Calu3 (cell line): ENCODE measurements at regions not wholly inside any gene's neighbourhood (a gene's known extent, or its start where the extent isn't known, plus 50 kb on each side); places are given as distances from the start of the nearest gene placed in this dataset.

ENCODE experiments used
- BruUV-seq: library from RNA; stranded (reverse); fragments of 400-500 nt; replicated peaks from 2 replicates; lab custom pipeline; 2021; lab: Mats Ljungman, UMichigan
- CTCF ChIA-PET: fragments of 300-600 bp; sonication (Branson Sonifier 250); formaldehyde crosslinking; loops from one replicate; lab custom pipeline; 2022; ENCODE audit warnings: antibody characterized with exemption; lab: Charles Lee
- DNase-seq: peaks from one replicate; pipeline ENCODE4 v3.0.0; 2022
- H3K27ac Mint-ChIP-seq: one replicate; pipeline ENCODE4 v1.8.0; 2022; ENCODE audit warnings: mixed read lengths; ENCODE audit not compliant: unreplicated experiment
- H3K27me3 Mint-ChIP-seq: one replicate; pipeline ENCODE4 v1.8.0; 2022; ENCODE audit warnings: mixed read lengths; ENCODE audit not compliant: unreplicated experiment
- H3K36me3 Mint-ChIP-seq: one replicate; pipeline ENCODE4 v1.8.0; 2022; ENCODE audit warnings: mild to moderate bottlenecking, moderate library complexity, mixed read lengths; ENCODE audit not compliant: insufficient read depth, unreplicated experiment
- H3K4me1 Mint-ChIP-seq: one replicate; pipeline ENCODE4 v1.8.0; 2022; ENCODE audit warnings: mild to moderate bottlenecking, low read depth, mixed read lengths; ENCODE audit not compliant: unreplicated experiment
- H3K4me3 Mint-ChIP-seq: one replicate; pipeline ENCODE4 v1.8.0; 2022; ENCODE audit warnings: mild to moderate bottlenecking, low read depth, moderate library complexity, mixed read lengths; ENCODE audit not compliant: unreplicated experiment
- H3K9me3 Mint-ChIP-seq: one replicate; pipeline ENCODE4 v1.8.0; 2022; ENCODE audit warnings: low read depth, mixed read lengths; ENCODE audit not compliant: unreplicated experiment
- CTCF ChIP-seq: fragments of 200-600 bp; IDR thresholded peaks from one replicate; pipeline ENCODE4 v1.8.0; 2022; ENCODE audit warnings: antibody characterized with exemption; ENCODE audit not compliant: unreplicated experiment
- intact Hi-C: fragments of 100-400 bp; cut with micrococcal nuclease; formaldehyde crosslinking; loops from one replicate; pipeline ENCODE4 v1.10.0; 2022; ENCODE audit not compliant: unreplicated experiment

- no peaks in the 10 kb centered on the region for H3K36me3 Mint-ChIP-seq
- H3K9me3 Mint-ChIP-seq: no peaks in the 10 kb centered on the region
- DNase-seq: no peak
- no peak for TF ChIP-seq CTCF
- CTCF ChIA-PET: interaction anchor here (1.0 kb wide), 1 partner anchor 21 kb away, joined by 3 read pairs; no protein-coding TSS in a partner anchor
- peaks cover 6% of the 10 kb centered on the region for H3K4me1 Mint-ChIP-seq
- intact Hi-C loops: no loop called here
- H3K4me3 Mint-ChIP-seq: no peak overlapping the region
- no peak overlapping the region for H3K27ac Mint-ChIP-seq
- BruUV-seq: no TSS peak
- H3K27me3 Mint-ChIP-seq: no peaks in the 10 kb centered on the region
Measured at GRCh38 chr20:58044286-58044685, 184.2 kb downstream of the ANKRD60 start.

- no TSS peak for BruUV-seq
- no peak overlapping the region for H3K4me3 Mint-ChIP-seq
- H3K36me3 Mint-ChIP-seq: no peaks in the 10 kb centered on the region
- intact Hi-C loops: no loop called here
- no peak overlapping the region for H3K27ac Mint-ChIP-seq
- no peaks in the 10 kb centered on the region for H3K27me3 Mint-ChIP-seq
- peaks cover 3% of the 10 kb centered on the region for H3K9me3 Mint-ChIP-seq
- no peak for DNase-seq
- H3K4me1 Mint-ChIP-seq: peaks cover 6% of the 10 kb centered on the region
- TF ChIP-seq CTCF: no peak
- CTCF ChIA-PET: interaction anchor here (1.4 kb wide), 1 partner anchor 16 kb away, joined by 3 read pairs; no protein-coding TSS in a partner anchor
Measured at GRCh38 chr20:58043236-58044140, 185.0 kb downstream of the ANKRD60 start.

- CTCF ChIA-PET: interaction anchor here (1.4 kb wide), 1 partner anchor 17 kb away, joined by 3 read pairs; no protein-coding TSS in a partner anchor
- peaks cover 3% of the 10 kb centered on the region for H3K9me3 Mint-ChIP-seq
- H3K27ac Mint-ChIP-seq: no peak overlapping the region
- no peak overlapping the region for H3K4me3 Mint-ChIP-seq
- no peaks in the 10 kb centered on the region for H3K36me3 Mint-ChIP-seq
- peaks cover 6% of the 10 kb centered on the region for H3K4me1 Mint-ChIP-seq
- no peaks in the 10 kb centered on the region for H3K27me3 Mint-ChIP-seq
- no peak for DNase-seq
- intact Hi-C loops: no loop called here
- no peak for TF ChIP-seq CTCF
- BruUV-seq: no TSS peak
Measured at GRCh38 chr20:58042591-58042990, 185.9 kb downstream of the ANKRD60 start.

- H3K36me3 Mint-ChIP-seq: no peaks in the 10 kb centered on the region
- H3K27me3 Mint-ChIP-seq: no peaks in the 10 kb centered on the region
- no peak for TF ChIP-seq CTCF
- H3K4me3 Mint-ChIP-seq: no peak overlapping the region
- intact Hi-C loops: no loop called here
- H3K4me1 Mint-ChIP-seq: no peaks in the 10 kb centered on the region
- peaks cover 3% of the 10 kb centered on the region for H3K9me3 Mint-ChIP-seq
- DNase-seq: no peak
- CTCF ChIA-PET: no interaction called here
- no peak overlapping the region for H3K27ac Mint-ChIP-seq
- BruUV-seq: no TSS peak
Measured at GRCh38 chr20:58040447-58041290, 187.8 kb downstream of the ANKRD60 start.
